Retinal pigment epithelial cell (primary cell): ENCODE measurements at regions not wholly inside any gene's neighbourhood (a gene's known extent, or its start where the extent isn't known, plus 50 kb on each side); places are given as distances from the start of the nearest gene placed in this dataset.

Source experiments
- DNase-seq: peaks from one replicate; pipeline ENCODE4 v3.0.0-alpha.2; 2010; ENCODE audit warnings: low read depth
- H3K4me3 ChIP-seq: 2 replicates; pipeline ENCODE4 v1.5.1; 2011; ENCODE audit warnings: mild to moderate bottlenecking, low read length, control low read depth, moderate library complexity
- TF ChIP-seq, protein P1 (sequence below): conservative IDR thresholded peaks from 2 replicates; pipeline ENCODE4 v1.5.1; 2011; ENCODE audit warnings: low read depth, low read length, control low read depth, inconsistent platforms

DNA sequence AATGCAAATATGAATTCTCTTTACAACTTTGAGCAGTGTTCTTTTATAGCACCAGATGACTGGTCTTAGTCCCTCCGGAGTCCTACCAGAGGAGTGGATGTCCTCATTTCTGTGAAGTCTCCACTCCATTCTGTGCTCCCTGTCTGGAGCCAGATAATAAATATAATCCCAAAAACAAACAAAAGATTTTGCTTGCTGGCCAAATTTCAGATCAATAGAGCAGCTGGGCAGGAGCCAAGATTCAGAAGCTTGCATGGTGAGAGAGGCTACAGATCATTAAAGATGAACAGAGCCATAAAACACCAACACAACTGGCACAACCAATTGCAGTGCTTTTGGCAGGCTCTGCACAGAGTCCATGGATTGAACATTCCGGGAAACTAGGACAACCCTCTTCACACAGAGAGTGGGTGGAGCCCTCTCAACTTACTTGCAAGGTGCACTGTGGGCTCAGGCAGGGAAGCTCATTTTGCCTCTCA, 231.5 kb upstream of the SNX7 start:
- H3K4me3 ChIP-seq: no peak overlapping the region
- TF ChIP-seq, protein P1, sequence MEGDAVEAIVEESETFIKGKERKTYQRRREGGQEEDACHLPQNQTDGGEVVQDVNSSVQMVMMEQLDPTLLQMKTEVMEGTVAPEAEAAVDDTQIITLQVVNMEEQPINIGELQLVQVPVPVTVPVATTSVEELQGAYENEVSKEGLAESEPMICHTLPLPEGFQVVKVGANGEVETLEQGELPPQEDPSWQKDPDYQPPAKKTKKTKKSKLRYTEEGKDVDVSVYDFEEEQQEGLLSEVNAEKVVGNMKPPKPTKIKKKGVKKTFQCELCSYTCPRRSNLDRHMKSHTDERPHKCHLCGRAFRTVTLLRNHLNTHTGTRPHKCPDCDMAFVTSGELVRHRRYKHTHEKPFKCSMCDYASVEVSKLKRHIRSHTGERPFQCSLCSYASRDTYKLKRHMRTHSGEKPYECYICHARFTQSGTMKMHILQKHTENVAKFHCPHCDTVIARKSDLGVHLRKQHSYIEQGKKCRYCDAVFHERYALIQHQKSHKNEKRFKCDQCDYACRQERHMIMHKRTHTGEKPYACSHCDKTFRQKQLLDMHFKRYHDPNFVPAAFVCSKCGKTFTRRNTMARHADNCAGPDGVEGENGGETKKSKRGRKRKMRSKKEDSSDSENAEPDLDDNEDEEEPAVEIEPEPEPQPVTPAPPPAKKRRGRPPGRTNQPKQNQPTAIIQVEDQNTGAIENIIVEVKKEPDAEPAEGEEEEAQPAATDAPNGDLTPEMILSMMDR: no peak
- no peak for DNase-seq

DNA sequence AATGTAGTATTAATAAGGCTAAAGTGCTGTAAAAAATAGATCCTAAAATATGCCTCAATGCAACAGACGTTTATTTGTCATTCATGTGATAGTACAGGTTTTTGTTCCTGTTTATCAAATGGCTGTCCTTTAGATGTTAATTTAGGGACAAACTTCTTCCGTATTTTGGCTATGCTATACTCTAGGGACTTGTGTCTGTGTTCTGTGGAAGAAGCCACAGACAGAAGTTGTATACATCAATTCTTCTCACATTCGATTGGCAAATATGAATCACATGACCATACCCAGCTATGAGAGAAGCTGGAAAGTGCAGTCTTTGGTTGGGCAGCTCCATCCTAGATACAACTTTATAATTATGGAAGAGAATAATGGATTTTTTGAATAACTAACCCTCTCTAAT, 232.7 kb upstream of the SNX7 start:
- H3K4me3 ChIP-seq: no peak overlapping the region
- no peak for DNase-seq
- TF ChIP-seq, protein P1: no peak

DNA sequence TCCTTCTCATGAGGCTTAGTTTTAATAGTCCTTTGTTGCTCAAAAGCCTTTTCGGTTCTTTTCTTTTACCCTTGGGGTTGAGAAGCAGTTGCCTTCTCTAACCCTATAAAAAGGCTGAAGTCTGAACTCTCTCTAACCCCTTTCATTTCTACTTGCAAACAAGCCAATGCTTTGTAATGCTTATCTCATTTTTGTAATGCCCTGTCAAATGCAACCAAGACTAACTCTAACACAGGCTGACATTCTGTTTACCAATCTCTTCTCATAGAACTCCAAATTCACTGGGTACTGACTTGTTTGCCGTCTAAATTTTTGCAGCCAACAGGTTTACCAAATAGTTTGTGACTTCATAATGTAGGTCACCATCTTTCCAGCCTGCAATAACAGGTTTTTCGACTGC, 233.9 kb upstream of the SNX7 start:
- TF ChIP-seq, protein P1: no peak
- H3K4me3 ChIP-seq: no peak overlapping the region
- DNase-seq: peak; percentile 70

DNA sequence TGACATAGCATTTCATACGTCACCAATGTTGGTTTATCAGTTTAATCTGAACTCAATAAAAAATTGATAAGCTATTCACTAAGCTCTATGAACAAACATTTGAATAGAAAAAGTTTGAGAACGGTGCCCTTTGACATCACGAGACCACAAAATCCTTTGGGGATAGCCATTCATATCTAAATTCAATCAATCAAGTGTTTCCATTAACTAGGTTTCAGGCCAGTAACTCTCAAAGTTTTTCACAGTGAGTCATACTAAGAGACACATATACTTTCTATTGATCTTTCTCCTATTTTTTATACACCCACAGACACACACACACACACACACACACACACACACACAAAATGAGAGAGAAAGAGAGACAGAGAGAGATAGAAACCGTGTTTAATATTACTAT, 235.4 kb upstream of the SNX7 start:
- no peak for DNase-seq
- TF ChIP-seq, protein P1: no peak
- H3K4me3 ChIP-seq: no peak overlapping the region

DNA sequence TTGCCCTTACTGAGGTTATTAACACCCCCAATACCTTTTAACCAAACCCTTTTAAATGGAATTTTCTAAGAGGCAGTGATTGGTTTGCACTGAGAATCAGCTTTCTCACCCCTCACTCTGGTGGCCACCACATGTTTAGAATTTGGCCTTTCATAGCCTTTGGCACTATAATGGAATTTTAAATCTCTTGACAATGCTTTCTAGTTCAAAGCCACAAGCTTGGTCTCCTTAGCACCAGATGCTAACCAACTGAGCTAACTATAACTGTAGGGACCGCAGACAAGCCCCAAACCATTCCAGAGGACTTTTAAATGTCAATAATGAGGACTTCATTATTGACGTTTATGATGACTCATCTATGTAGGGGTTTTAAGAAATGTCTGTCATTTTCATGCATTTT, 238.7 kb upstream of the SNX7 start:
- no peak overlapping the region for H3K4me3 ChIP-seq
- TF ChIP-seq, protein P1: no peak
- DNase-seq: no peak

DNA sequence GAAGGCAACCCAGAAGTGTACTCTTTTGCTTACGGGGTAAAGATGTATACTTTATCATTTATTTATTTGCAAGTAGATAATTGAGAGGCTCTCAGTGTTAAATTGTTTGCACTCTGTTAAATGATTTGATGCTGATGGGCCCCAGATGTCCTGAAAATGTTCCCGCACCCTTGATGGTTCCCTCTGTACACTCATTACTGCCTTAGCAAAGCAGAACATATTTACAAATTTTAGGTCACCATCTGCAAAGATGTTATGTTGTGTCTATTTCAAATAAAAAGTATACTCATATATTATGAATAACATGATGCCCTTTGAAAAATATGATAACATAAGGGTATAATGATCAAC, 240.5 kb upstream of the SNX7 start:
- TF ChIP-seq, protein P1: no peak
- no peak for DNase-seq
- H3K4me3 ChIP-seq: no peak overlapping the region

DNA sequence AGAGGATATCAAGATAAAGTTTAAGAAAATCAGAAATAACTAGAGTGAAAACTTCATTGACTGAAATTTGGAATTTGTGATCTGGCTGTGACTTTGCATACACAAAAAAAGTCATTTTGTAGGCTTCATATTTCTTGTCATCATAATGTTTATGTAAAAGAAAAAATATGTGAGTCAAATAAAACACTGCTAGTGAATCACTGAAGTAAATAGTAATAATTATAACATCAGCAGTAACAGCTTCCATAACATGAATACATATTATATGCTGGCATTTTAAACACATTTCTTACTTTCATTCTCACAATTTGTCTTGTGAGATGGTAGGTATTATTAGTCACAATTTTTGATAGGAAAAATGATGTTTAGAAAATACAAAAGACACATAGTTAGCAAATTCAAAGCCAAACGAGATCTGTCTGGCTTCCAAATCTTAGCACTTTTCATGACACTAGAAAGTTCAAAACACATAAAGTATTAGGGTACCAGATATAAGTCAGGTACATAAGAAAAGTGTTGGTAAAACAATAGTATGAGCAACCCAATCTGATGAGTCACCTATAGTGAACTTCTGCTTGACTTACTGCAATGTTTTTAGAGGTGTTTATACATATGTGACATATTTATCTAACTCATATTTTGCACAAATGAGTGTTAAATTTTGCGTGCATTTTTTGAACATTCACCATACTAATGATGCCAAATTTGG, 241.0 kb upstream of the SNX7 start:
- DNase-seq: no peak
- no peak overlapping the region for H3K4me3 ChIP-seq
- TF ChIP-seq, protein P1: no peak
